ENCODE measurements at regions not wholly inside any gene's neighbourhood (a gene's known extent, or its start where the extent isn't known, plus 50 kb on each side); places are given as distances from the start of the nearest gene placed in this dataset.

- no peak overlapping the region for H3K27ac Mint-ChIP-seq
- intact Hi-C loops (cut with micrococcal nuclease) = no loop called here
- CTCF ChIA-PET = no interaction called here
- no peak for ATAC-seq (ENCODE audit: low read depth)
- H3K4me1 Mint-ChIP-seq = no peaks in the 10 kb centered on the region
- no peak overlapping the region for H3K4me3 Mint-ChIP-seq
- POLR2A ChIA-PET = no interaction called here
- H3K9me3 Mint-ChIP-seq = peaks cover 12% of the 10 kb centered on the region
- no peaks in the 10 kb centered on the region for H3K27me3 Mint-ChIP-seq
- TF ChIP-seq, protein P1, sequence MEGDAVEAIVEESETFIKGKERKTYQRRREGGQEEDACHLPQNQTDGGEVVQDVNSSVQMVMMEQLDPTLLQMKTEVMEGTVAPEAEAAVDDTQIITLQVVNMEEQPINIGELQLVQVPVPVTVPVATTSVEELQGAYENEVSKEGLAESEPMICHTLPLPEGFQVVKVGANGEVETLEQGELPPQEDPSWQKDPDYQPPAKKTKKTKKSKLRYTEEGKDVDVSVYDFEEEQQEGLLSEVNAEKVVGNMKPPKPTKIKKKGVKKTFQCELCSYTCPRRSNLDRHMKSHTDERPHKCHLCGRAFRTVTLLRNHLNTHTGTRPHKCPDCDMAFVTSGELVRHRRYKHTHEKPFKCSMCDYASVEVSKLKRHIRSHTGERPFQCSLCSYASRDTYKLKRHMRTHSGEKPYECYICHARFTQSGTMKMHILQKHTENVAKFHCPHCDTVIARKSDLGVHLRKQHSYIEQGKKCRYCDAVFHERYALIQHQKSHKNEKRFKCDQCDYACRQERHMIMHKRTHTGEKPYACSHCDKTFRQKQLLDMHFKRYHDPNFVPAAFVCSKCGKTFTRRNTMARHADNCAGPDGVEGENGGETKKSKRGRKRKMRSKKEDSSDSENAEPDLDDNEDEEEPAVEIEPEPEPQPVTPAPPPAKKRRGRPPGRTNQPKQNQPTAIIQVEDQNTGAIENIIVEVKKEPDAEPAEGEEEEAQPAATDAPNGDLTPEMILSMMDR (IDR thresholded peaks at IDR 0.05) = no peak
- DNase-seq = no peak
- H3K36me3 Mint-ChIP-seq (ENCODE audit: low read depth) = no peaks in the 10 kb centered on the region
Observed at GRCh38 chr4:101475246-101475645, 127.9 kb upstream of the PPP3CA start.

- H3K9me3 Mint-ChIP-seq = peaks cover 6% of the 10 kb centered on the region
- intact Hi-C loops (cut with micrococcal nuclease) = no loop called here
- ChIA-PET POLR2A (no interaction called here), CTCF (no interaction called here)
- no peak overlapping the region for H3K4me3 Mint-ChIP-seq
- TF ChIP-seq, protein P1 (IDR thresholded peaks at IDR 0.05) = no peak
- no peak overlapping the region for H3K27ac Mint-ChIP-seq
- H3K27me3 Mint-ChIP-seq = no peaks in the 10 kb centered on the region
- ATAC-seq (ENCODE audit: low read depth) (no peak), DNase-seq (no peak)
- H3K36me3 Mint-ChIP-seq (ENCODE audit: low read depth) = no peaks in the 10 kb centered on the region
- no peaks in the 10 kb centered on the region for H3K4me1 Mint-ChIP-seq
Observed at GRCh38 chr4:101471201-101471600, 123.9 kb upstream of the PPP3CA start.

GRCh38 chr4:101464596-101464995, 117.3 kb upstream of the PPP3CA start:
- no peak for ATAC-seq (ENCODE audit: low read depth)
- Mint-ChIP-seq H3K36me3 (ENCODE audit: low read depth) (no peaks in the 10 kb centered on the region), H3K27ac (no peak overlapping the region), H3K4me1 (peaks cover 2% of the 10 kb centered on the region), H3K27me3 (no peaks in the 10 kb centered on the region), H3K4me3 (no peak overlapping the region), H3K9me3 (peaks cover 10% of the 10 kb centered on the region)
- TF ChIP-seq, protein P1 (IDR thresholded peaks at IDR 0.05) = no peak
- no peak for DNase-seq
- CTCF ChIA-PET = no interaction called here
- intact Hi-C loops (cut with micrococcal nuclease) = no loop called here
- POLR2A ChIA-PET = no interaction called here

DNA sequence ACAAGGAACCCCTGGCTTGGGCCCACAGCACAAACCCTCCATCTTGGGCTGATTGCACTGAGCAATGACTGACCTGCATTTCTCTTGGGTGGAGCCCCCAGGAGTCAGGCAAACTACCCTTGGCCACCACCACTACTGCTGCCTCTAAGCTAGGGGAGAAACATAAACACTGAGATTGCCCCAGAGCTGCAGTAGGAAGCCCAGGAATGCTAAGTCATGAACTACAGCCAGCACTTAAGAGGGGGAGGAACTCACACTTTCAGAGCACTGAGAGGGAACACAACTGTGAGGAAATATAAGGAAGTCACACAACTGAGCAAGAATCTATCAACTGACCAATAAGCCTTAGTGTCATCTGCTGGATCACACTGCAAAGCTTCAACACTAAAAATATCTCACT, 111.6 kb upstream of the PPP3CA start:
- Mint-ChIP-seq H3K9me3 (peaks cover 16% of the 10 kb centered on the region), H3K4me3 (no peak overlapping the region), H3K27ac (no peak overlapping the region), H3K4me1 (no peaks in the 10 kb centered on the region), H3K36me3 (ENCODE audit: low read depth) (no peaks in the 10 kb centered on the region), H3K27me3 (no peaks in the 10 kb centered on the region)
- TF ChIP-seq, protein P1 (IDR thresholded peaks at IDR 0.05) = no peak
- ChIA-PET CTCF (no interaction called here), POLR2A (no interaction called here)
- DNase-seq (no peak), ATAC-seq (ENCODE audit: low read depth) (no peak)
- intact Hi-C loops (cut with micrococcal nuclease) = no loop called here

DNA sequence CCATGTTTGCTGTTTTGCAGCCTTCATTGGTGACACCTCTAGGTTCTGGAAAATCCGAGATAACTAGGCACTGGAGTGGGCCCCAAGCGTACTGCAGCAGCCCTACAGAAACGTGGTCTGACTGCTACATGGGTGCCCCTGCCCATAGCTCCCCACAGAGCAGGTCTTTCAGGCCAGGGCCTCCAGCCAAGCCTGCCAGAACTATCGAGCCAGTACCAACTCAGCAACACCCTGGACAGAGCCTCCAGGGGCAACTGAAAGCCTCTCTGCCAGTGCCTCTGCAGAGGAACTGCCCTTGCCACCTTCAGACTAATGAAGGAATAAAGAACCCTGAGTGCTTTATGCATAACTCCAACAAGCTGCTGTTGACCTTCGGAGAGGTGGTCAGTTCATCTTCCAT, 111.1 kb upstream of the PPP3CA start:
- ATAC-seq (ENCODE audit: low read depth) (no peak), DNase-seq (no peak)
- Mint-ChIP-seq H3K9me3 (peaks cover 16% of the 10 kb centered on the region), H3K4me1 (no peaks in the 10 kb centered on the region), H3K36me3 (ENCODE audit: low read depth) (no peaks in the 10 kb centered on the region), H3K27ac (no peak overlapping the region), H3K4me3 (no peak overlapping the region), H3K27me3 (no peaks in the 10 kb centered on the region)
- intact Hi-C loops (cut with micrococcal nuclease) = no loop called here
- TF ChIP-seq, protein P1 (IDR thresholded peaks at IDR 0.05) = no peak
- POLR2A ChIA-PET = no interaction called here
- CTCF ChIA-PET = no interaction called here
